ENCODE measurements at regions not wholly inside any gene's neighbourhood (a gene's known extent, or its start where the extent isn't known, plus 50 kb on each side); places are given as distances from the start of the nearest gene placed in this dataset.

GRCh38 chr16:5527817-5528216 lies 430.2 kb upstream of the EEF2KMT start:
- H3K4me2 ChIP-seq: no peak overlapping the region
- peaks cover 1% of the 10 kb centered on the region for H3K27me3 Mint-ChIP-seq (ENCODE audit: insufficient read depth, low read depth, poor library complexity)
- no peaks in the 10 kb centered on the region for H3K9me3 Mint-ChIP-seq
- H3K27ac ChIP-seq (ENCODE audit: low read depth): no peak overlapping the region
- no peak overlapping the region for H3K4me3 Mint-ChIP-seq
- peaks cover 3% of the 10 kb centered on the region; the same call in 2 of the 3 replicates for H3K4me1 Mint-ChIP-seq
- H3K36me3 ChIP-seq (ENCODE audit: insufficient read depth): no peaks in the 10 kb centered on the region
- no peaks in the 10 kb centered on the region for H3K79me2 ChIP-seq (replicated peaks; ENCODE audit: insufficient read depth)
- ATAC-seq (no peak), DNase-seq (ENCODE audit: low spot score) (no peak)
- no peaks in the 10 kb centered on the region for H4K20me1 ChIP-seq (replicated peaks; ENCODE audit: insufficient read depth)
- no peak for TF ChIP-seq CTCF (conservative IDR thresholded peaks at IDR 0.05; ENCODE audit: low read depth in 2 of 2)
- no peak for TF ChIP-seq STAT1 (IDR thresholded peaks at IDR 0.05; ENCODE audit: unreplicated experiment)
- TF ChIP-seq EZH2phosphoT487 (IDR thresholded peaks at IDR 0.05; ENCODE audit: unreplicated experiment): no peak
- TF ChIP-seq EZH2 (IDR thresholded peaks at IDR 0.05; ENCODE audit: low read depth, unreplicated experiment): no peak
- no peak for TF ChIP-seq ETS1 (IDR thresholded peaks at IDR 0.05)
- TF ChIP-seq REST (IDR thresholded peaks at IDR 0.05; ENCODE audit: unreplicated experiment): no peak
- TF ChIP-seq NANOG (IDR thresholded peaks at IDR 0.05; ENCODE audit: borderline replicate concordance): no peak
- no peak for TF ChIP-seq ZNF462 (CRISPR knock-in tag; IDR thresholded peaks at IDR 0.05)
- no peak for TF ChIP-seq ZNF331 (CRISPR knock-in tag; IDR thresholded peaks at IDR 0.05; ENCODE audit: low read depth)
- no peak for TF ChIP-seq ZNF114 (CRISPR knock-in tag; IDR thresholded peaks at IDR 0.05)
- TF ChIP-seq POLR2AphosphoS5 (IDR thresholded peaks at IDR 0.05; ENCODE audit: low read depth): no peak
- TF ChIP-seq JUNB (IDR thresholded peaks at IDR 0.05; ENCODE audit: unreplicated experiment): no peak
- TF ChIP-seq CREB1 (CRISPR knock-in tag; IDR thresholded peaks at IDR 0.05; ENCODE audit: low read depth): no peak
- no peak overlapping the region for H3K27ac Mint-ChIP-seq
- no peaks in the 10 kb centered on the region for H3K9me2 ChIP-seq (ENCODE audit: insufficient read depth)
- no peaks in the 10 kb centered on the region for H3F3A ChIP-seq (replicated peaks; ENCODE audit: low read depth)
- no peaks in the 10 kb centered on the region for H3K27me3 ChIP-seq (ENCODE audit: insufficient read depth)
- H3K4me1 ChIP-seq (ENCODE audit: insufficient read depth): no peaks in the 10 kb centered on the region
- H2AFZ ChIP-seq: no peak overlapping the region
- no peaks in the 10 kb centered on the region for H3K36me3 Mint-ChIP-seq (ENCODE audit: low read depth)
- no peak overlapping the region for H3K4me3 ChIP-seq
